Jurkat, Clone E6-1 (cell line): ENCODE measurements at regions not wholly inside any gene's neighbourhood (a gene's known extent, or its start where the extent isn't known, plus 50 kb on each side); places are given as distances from the start of the nearest gene placed in this dataset.
A peak's percentile ranks its signal among the peaks of the same experiment; 100 is the strongest.
"Not testable (repeated sequence)": the region's sequence is repeated elsewhere in the genome, so short reads cannot be mapped to it uniquely, and the experiment has no call there.

ENCODE experiments used
- DNase-seq: peaks from one replicate; pipeline ENCODE4 v3.0.0-alpha.2; 2011; ENCODE audit warnings: low read depth, low spot score
- H3K4me3 ChIP-seq: 2 replicates; pipeline ENCODE4 v1.5.1; 2011; ENCODE audit warnings: mild to moderate bottlenecking, low read length, control low read depth, moderate library complexity

- H3K4me3 ChIP-seq: no peak overlapping the region
- DNase-seq: peak; percentile 26
Measured at GRCh38 chr11:13207665-13208594, 69.7 kb upstream of the BMAL1 start.

DNA sequence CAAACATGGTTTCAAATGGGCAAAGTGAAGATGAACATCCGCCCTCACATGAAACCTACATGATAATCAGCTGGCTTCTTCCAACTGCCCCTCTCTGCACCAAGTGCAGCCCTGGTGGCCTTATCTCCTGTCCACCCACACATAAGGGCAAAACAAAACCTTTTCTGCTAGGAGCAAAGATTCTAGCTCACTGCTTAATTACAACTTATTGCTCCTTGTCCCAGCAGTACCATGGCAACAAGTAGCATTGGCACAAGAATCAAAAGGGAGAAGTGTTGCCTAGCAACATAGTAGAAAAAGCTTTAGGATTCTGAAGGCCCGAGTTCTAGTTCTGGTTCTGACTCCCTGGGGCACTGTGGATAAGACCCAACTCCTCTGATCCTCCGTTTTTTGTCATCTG lies 68.7 kb upstream of the BMAL1 start:
- no peak overlapping the region for H3K4me3 ChIP-seq
- no peak for DNase-seq

- DNase-seq: no peak
- H3K4me3 ChIP-seq: no peak overlapping the region
Measured at GRCh38 chr11:13209379-13209778, 68.2 kb upstream of the BMAL1 start.

DNA sequence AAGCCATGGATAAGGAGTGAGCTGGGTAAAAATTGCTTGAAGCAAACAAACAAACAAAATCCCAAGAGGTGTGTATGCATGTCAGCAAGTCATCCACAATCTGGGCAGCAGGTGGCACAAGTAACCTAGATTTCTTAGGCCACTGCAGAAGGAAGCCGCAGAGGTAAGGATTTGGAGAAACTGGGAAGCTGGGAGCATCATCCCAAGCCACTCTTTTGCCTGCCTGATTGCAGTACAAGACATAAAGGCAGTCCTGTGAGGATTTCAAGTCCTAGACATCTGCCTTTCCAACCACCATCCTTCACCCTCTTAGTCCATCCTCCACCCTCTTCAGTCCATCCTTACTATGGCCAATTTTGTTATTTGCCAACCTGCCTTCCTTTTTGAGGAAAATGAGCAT lies 67.2 kb upstream of the BMAL1 start:
- DNase-seq: peak; percentile 49
- no peak overlapping the region for H3K4me3 ChIP-seq

DNA sequence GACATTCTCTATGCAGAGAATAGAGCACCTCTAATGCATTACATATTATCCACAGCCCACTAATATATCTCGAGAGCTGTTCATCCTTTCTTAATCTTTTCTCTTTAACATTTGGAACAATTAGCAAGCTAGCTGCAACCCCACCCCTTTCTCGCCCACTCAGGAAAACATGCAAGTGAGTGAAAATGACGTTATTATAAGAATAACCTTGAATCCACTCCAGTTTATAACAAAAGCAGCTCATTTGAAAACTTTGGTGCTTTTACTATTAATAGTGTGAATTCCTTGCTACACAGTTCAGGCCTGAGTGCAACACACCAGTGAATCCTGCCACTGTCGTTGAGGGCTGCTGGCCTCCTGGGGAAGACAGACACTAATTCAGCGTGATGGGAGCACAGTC lies 63.3 kb upstream of the BMAL1 start:
- no peak overlapping the region for H3K4me3 ChIP-seq
- DNase-seq: no peak

GRCh38 chr11:13215149-13215548 lies 62.4 kb upstream of the BMAL1 start:
- DNase-seq: no peak

DNA sequence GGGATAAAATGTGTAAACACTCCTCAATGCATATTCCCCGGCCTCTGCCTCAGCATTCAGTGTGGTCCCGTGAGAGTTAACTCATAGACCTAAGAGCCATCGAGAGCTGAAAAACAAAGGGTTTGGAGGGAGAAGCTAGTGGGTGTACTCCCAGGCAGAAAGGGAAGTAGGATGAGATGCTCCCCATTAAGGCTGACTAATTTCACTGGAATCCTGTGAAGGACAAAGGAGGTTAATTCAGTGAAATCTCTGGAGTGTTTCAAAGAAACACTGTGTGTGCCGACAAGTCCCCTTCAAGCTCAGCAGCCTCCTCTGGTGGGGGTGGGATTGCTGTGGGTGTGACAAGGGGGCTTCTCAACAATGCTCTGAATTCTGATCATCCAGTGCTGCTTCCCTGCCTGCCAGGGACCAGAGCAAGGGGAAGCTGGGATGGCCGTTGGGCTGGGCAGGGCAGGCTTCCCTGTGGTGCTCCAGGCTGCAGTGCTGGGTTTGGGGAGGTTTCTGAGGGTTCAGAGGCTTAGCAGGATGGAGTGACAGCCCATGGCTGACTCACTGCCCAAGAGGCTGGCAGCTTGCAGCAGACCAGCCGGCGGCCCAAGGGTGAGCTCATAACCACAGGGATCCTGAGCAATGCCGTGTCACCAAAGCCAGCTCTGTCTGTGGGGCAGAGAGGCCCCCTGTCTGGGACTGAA lies 61.4 kb upstream of the BMAL1 start:
- DNase-seq: no peak
- no peak overlapping the region for H3K4me3 ChIP-seq

More at GRCh38 chr11:13215149-13215548, 62.4 kb upstream of the BMAL1 start:
- no peak overlapping the region for H3K4me3 ChIP-seq

GRCh38 chr11:13216711-13217075 lies 60.9 kb upstream of the BMAL1 start:
- DNase-seq: no peak
- H3K4me3 ChIP-seq: no peak overlapping the region

- DNase-seq: not testable (repeated sequence)
Measured at GRCh38 chr11:13218685-13219084, 58.9 kb upstream of the BMAL1 start.

DNA sequence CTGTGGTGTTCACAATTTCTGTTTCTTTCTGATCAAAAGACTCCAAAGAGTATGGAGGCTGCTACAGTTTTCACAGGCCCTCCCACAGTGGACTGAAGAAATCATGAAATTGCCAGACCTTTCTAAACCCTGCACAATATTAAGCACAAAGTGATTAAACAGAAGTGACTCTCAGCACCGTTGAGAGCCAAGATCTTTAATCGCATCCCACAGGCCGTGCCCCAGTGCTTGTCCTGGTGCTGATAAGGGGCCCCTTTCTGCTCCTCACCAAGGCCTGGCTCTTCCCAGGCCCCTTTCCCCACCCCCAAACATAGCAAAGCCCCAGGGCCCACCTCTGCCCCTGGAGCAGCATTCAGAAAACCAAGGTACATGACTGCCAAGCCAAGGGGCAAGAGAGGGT lies 57.4 kb upstream of the BMAL1 start:
- DNase-seq: no peak
- H3K4me3 ChIP-seq: no peak overlapping the region

More at GRCh38 chr11:13218685-13219084, 58.9 kb upstream of the BMAL1 start:
- not testable (repeated sequence) for H3K4me3 ChIP-seq

- DNase-seq: no peak
- no peak overlapping the region for H3K4me3 ChIP-seq
Measured at GRCh38 chr11:13221722-13222121, 55.9 kb upstream of the BMAL1 start.

DNA sequence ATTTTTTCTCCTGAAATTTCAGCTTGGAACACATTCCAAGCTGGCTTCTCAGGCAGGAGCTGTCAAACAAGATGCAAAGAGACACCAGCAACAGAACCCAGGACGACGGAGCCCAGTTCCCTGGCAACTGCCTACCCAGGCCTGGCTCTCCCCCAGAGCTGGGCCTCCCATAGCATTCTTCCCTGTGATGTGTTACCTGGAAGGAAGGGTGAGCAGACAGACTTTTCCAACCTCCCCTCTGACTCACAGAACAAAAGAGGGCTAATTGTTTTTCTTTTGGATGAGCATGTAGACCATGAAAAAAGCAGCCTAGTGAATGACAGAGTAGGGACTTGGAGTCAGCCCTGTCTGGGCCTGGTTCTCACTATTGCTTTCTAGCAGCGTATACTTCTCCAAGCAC lies 55.3 kb upstream of the BMAL1 start:
- no peak overlapping the region for H3K4me3 ChIP-seq
- DNase-seq: no peak

DNA sequence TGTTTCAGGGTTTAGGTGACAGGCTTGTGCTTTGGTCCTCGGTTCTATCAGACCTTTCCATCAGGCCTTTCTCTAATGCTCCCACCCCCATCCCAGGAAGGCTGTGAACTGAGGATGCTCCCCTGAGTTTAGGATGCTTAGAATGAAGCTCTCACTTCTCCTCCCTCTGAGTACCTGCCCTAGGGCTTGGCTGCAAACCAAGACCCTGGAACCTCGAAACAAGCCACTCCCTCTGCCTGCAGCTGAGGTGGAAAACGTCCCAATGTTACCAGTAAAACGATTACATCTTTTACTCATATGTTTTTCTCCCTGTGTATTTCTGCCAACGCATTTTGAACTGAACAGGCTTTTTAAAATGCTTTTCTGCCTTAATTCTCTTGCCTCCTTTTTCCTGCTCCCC lies 54.5 kb upstream of the BMAL1 start:
- no peak overlapping the region for H3K4me3 ChIP-seq
- no peak for DNase-seq

DNA sequence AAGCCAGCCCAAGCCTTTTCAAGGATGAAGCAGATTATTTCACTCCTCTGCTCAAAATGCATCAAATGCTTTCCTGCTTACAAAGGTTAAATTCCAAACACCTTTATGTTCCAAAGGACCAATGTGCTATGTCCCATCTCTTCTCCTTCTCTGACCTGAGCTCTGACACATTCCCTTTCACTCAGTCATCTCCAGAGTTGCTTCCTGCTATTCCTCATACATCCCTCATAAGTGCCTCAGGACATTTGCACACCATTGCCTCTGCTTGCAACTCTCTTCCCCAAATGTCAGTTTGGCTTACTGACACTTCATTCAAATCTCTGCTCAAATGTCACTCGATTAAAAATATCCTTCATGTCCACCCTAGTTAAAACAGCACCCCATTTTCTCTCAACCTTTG lies 53.3 kb upstream of the BMAL1 start:
- DNase-seq: no peak
- H3K4me3 ChIP-seq: no peak overlapping the region

DNA sequence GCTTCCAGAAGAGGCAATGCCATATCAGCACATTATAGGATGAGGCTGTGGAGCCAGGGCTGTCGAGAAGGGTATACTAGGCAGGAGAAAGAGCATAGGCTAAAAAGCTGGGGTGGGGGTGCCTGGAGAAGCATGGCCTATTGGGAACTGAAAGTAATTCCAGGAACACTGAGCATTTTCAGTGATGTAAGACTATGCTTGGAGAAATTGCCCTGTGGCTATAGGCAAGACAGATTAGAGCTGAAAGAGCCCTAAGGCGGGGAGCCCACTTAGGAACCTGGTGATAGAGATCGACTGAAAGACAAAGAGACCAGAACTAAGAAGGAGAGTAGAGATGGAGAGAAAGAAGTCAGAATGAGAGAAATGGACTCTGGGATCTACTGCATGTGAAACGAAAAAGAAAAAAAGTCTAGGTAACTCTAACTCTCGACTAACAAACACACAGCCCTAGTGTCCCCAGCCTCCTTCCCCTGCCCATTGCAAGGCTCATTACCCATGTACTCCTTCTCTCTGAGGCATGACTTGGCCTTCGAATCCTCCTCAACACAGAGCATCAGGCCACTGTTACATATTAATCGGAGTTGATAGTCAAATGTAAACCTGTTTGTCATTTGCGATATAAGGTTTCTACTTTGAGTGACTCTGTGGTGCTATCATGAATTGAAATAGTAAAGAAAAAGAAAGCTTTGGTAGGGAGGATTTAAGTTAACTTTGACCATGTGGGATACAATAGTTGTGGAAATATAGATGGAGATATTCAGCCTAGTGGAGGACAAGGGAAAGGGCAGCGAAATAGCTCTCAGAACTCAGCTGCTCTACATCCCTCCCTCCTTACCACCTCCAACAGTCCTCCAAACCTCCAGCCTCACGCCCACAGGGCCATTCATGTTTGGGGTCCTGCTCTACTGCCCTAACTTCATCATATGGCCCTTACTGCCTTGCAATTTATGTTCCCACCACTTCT lies 52.3 kb upstream of the BMAL1 start:
- H3K4me3 ChIP-seq: no peak overlapping the region
- no peak for DNase-seq

DNA sequence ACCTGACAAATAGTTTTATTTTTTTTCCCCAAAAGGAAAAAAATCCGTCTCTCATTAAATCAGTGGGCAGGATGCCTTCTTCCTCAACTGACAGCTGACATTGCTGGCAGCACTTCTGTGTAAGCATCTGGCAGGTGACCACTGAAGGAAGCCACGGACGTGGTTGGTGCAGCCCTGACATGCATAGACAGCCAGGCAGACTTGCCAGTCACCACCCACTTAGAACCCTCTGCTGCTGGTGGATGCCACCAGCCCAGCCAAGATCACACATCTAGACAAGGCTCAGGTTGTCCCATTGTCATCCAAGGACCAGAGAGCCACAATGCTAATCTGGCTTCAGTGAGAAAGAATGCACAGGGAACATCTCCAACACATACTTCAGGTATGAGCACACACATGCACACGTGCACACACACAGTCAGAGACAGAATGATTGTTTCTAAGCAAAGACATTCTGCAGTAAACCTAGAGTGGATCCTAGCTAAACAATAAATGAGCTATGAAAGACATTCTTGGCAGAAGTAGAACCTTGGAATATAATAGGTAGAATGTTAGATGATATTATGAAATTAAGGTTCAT lies 49.8 kb upstream of the BMAL1 start:
- no peak overlapping the region for H3K4me3 ChIP-seq
- no peak for DNase-seq
